ENCODE measurements at regions not wholly inside any gene's neighbourhood (a gene's known extent, or its start where the extent isn't known, plus 50 kb on each side); places are given as distances from the start of the nearest gene placed in this dataset.

GRCh38 chr12:105504286-105504685, 173.8 kb downstream of the C12orf75 start:
- TF ChIP-seq, protein P1, sequence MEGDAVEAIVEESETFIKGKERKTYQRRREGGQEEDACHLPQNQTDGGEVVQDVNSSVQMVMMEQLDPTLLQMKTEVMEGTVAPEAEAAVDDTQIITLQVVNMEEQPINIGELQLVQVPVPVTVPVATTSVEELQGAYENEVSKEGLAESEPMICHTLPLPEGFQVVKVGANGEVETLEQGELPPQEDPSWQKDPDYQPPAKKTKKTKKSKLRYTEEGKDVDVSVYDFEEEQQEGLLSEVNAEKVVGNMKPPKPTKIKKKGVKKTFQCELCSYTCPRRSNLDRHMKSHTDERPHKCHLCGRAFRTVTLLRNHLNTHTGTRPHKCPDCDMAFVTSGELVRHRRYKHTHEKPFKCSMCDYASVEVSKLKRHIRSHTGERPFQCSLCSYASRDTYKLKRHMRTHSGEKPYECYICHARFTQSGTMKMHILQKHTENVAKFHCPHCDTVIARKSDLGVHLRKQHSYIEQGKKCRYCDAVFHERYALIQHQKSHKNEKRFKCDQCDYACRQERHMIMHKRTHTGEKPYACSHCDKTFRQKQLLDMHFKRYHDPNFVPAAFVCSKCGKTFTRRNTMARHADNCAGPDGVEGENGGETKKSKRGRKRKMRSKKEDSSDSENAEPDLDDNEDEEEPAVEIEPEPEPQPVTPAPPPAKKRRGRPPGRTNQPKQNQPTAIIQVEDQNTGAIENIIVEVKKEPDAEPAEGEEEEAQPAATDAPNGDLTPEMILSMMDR (IDR thresholded peaks at IDR 0.05) = no peak
- intact Hi-C loops (cut with micrococcal nuclease) = no loop called here
- Histone ChIP-seq H2AFZ (ENCODE audit: insufficient read depth, low read depth, low read length, poor library complexity, severe bottlenecking) (no peak overlapping the region), H3K9ac (ENCODE audit: insufficient read depth, low read length, poor library complexity, severe bottlenecking) (no peak overlapping the region), H3K27ac (ENCODE audit: low read depth in 1 of 2, low read length in 2 of 2) (no peak overlapping the region), H3K4me3 (replicated peaks in 1 of 3; ENCODE audit: low read depth in 2 of 3, low read length in 3 of 3) (no peak overlapping the region), H3K36me3 (replicated peaks in 1 of 2; ENCODE audit: control insufficient read depth in 1 of 2, insufficient read depth in 2 of 2, low read length in 2 of 2) (no peaks in the 10 kb centered on the region), H3K9me3 (replicated peaks in 1 of 2; ENCODE audit: control insufficient read depth in 1 of 2, insufficient read depth in 1 of 2, low read length in 2 of 2) (no peaks in the 10 kb centered on the region), H3K27me3 (ENCODE audit: control insufficient read depth in 2 of 2, insufficient read depth in 2 of 2, low read length in 2 of 2) (peaks cover 0 to 9% of the 10 kb centered on the region in 2 donors), H3K4me1 (ENCODE audit: control insufficient read depth in 1 of 2, insufficient read depth in 2 of 2, low read length in 2 of 2) (no peaks in the 10 kb centered on the region), H3K79me2 (ENCODE audit: insufficient read depth, low read length) (no peaks in the 10 kb centered on the region), H4K20me1 (ENCODE audit: insufficient read depth, low read length) (no peaks in the 10 kb centered on the region), H3K4me2 (replicated peaks; ENCODE audit: extremely low read depth, low read length, poor library complexity, severe bottlenecking) (no peak overlapping the region)
- Mint-ChIP-seq H3K4me3 (no peak overlapping the region), H3K27ac (no peak overlapping the region), H3K36me3 (no peaks in the 10 kb centered on the region), H3K27me3 (ENCODE audit: low read depth in 3 of 3) (peaks cover 5 to 15% (median 9%) of the 10 kb centered on the region in 3 donors), H3K9me3 (peaks cover 0 to 7% (median 0%) of the 10 kb centered on the region in 7 donors), H3K4me1 (no peaks in the 10 kb centered on the region)
- WGBS (ENCODE audit: insufficient coverage) = 100% methylated on average over 2 of the region's 7 CpGs
- no peak for DNase-seq

DNA sequence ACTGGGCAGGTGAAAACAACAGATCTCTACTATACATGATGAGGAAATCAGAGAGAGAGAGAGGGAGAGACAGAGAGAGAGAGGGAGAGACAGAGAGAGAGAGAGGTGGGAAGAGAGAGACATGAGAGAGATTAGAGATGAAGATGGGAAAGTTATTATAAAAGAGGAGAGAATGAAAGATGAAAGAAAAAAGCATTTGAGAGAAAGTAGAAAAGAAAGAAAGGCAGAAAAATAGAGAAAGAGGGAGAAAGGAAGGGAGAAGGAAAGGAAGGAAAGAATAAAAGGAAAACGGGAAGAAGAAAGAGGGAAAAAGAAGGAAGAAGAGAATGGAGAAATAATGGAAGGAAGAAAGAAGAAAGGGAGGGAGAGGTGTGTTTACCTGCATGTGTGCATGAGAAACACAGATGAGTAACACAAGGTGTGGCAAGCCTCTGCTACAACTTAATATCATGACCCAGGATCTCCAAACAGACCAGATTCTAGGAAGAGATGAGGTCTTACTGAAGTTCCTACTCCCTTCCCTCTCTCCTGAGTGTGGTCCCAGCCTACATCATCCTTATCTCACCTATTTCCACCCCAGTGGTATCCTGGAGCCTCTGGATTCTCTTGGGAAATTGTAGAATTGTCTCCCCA, 176.3 kb downstream of the C12orf75 start:
- intact Hi-C loops (cut with micrococcal nuclease) = no loop called here
- no peaks in the 10 kb centered on the region for H3K27me3 ChIP-seq (ENCODE audit: control insufficient read depth in 2 of 2, insufficient read depth in 2 of 2, low read length in 2 of 2)
- Mint-ChIP-seq H3K27me3 (ENCODE audit: low read depth in 3 of 3) (peaks cover 0 to 11% (median 5%) of the 10 kb centered on the region in 3 donors), H3K4me3 (no peak overlapping the region), H3K27ac (no peak overlapping the region), H3K4me1 (no peaks in the 10 kb centered on the region), H3K36me3 (no peaks in the 10 kb centered on the region), H3K9me3 (peaks cover 0 to 7% (median 0%) of the 10 kb centered on the region in 7 donors)
- no peaks in the 10 kb centered on the region for H3K79me2 ChIP-seq (ENCODE audit: insufficient read depth, low read length)
- no peaks in the 10 kb centered on the region for H3K4me1 ChIP-seq (ENCODE audit: control insufficient read depth in 1 of 2, insufficient read depth in 2 of 2, low read length in 2 of 2)
- H3K4me2 ChIP-seq (replicated peaks; ENCODE audit: extremely low read depth, low read length, poor library complexity, severe bottlenecking) = no peak overlapping the region
- H3K9ac ChIP-seq (ENCODE audit: insufficient read depth, low read length, poor library complexity, severe bottlenecking) = no peak overlapping the region
- H4K20me1 ChIP-seq (ENCODE audit: insufficient read depth, low read length) = no peaks in the 10 kb centered on the region
- H3K36me3 ChIP-seq (replicated peaks in 1 of 2; ENCODE audit: control insufficient read depth in 1 of 2, insufficient read depth in 2 of 2, low read length in 2 of 2) = no peaks in the 10 kb centered on the region
- WGBS (ENCODE audit: insufficient coverage) = 67% methylated on average over 1 of the region's 1 CpG
- DNase-seq = no peak
- H2AFZ ChIP-seq (ENCODE audit: insufficient read depth, low read depth, low read length, poor library complexity, severe bottlenecking) = no peak overlapping the region
- H3K4me3 ChIP-seq (replicated peaks in 1 of 3; ENCODE audit: low read depth in 2 of 3, low read length in 3 of 3) = no peak overlapping the region
- TF ChIP-seq, protein P1 (IDR thresholded peaks at IDR 0.05) = no peak
- H3K27ac ChIP-seq (ENCODE audit: low read depth in 1 of 2, low read length in 2 of 2) = no peak overlapping the region
- no peaks in the 10 kb centered on the region for H3K9me3 ChIP-seq (replicated peaks in 1 of 2; ENCODE audit: control insufficient read depth in 1 of 2, insufficient read depth in 1 of 2, low read length in 2 of 2)
